Activated CD8-positive, alpha-beta memory T cell treated with anti-CD3 and anti-CD28 coated beads for 48 hours (primary cell): ENCODE measurements at regions not wholly inside any gene's neighbourhood (a gene's known extent, or its start where the extent isn't known, plus 50 kb on each side); places are given as distances from the start of the nearest gene placed in this dataset.

Source experiments
- DNase-seq, 3 experiments: peaks; one replicate each; pipeline ENCODE4 v3.0.0-alpha.2; 2020; ENCODE audit warnings: low read depth in 2 of 3, low spot score in 2 of 3

GRCh38 chr20:17100506-17100905, 126.3 kb upstream of the PCSK2 start:
- DNase-seq: no peak

GRCh38 chr20:17107127-17107526, 119.7 kb upstream of the PCSK2 start:
- no peak for DNase-seq

- DNase-seq: no peak
Observed at GRCh38 chr20:17108896-17109295, 117.9 kb upstream of the PCSK2 start.

DNA sequence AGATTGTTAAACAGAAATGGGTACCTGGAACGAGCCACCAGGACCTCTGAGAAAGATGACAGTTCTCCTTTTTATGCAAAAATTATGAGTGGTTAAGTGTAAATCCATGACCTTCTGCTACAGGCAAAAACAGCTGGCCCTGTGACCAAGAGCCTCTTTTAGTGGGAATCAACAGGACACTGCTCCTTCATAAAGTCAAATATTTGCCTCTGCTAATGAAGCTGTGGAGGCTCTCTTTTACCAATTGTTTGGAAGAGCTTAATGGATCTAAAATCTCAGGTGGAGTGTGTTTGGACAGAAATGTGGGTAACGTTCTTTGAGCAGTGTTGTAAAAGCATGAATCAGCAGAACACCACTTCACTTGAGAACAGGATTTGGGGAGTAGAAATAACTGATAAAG, 117.5 kb upstream of the PCSK2 start:
- DNase-seq: no peak

DNA sequence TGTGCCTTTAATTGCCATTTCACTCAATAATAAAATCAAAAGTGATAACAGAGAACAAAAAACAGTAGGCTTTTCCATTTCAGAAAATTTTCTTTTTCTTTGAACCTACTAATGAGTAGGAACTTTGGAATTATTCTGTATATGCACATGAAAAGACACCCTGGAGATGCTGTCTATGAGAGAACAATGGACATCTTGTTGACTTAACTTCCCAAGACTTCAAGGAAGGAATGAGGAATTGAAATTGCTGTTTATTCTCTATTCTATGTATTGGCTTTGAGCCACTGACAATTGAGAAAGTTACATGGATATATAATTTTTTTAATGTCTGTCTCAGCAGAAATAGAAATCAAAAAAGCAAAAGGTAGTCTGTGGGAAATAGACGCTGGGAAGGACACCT, 98.6 kb upstream of the PCSK2 start:
- no peak for DNase-seq

GRCh38 chr20:17129089-17129488, 97.8 kb upstream of the PCSK2 start:
- DNase-seq: no peak

GRCh38 chr20:17137692-17138091, 89.1 kb upstream of the PCSK2 start:
- no peak for DNase-seq

DNA sequence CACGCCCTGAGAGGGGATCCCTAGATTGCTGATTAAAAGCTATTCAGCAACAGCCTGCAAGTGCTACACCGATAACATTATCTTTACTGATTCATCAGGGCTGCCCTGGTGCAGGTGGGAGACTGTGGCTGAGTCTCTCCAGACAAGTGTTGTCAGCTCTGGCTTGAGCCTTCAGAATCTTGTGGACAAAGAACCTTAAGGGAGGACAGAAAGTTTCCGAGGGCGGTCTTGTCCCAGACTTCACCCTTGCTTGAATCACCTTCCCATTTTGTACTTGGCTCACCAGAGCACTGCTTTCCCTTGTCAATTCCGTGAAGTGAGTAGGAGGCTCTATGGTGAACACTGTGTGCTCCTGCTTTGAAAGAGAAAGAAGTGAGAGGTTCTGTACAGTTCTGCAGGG, 88.6 kb upstream of the PCSK2 start:
- no peak for DNase-seq

DNA sequence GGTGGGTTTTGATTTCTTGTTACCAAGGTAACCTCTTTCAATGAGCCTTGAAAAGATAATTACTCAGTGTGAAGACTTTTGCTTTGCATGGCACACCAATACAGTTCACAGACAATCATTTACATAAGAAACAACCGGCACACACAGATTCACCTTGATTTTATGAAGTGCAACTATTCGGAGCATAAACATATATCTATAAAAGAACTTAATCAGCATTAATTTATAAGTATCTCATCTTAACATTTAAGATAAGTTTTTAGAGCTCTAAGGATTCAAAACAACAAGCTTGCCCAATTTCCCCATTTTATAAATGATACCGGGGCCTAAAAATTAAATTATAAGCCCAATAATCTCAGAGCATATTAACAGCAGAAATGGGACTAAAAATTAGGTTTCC, 85.9 kb upstream of the PCSK2 start:
- DNase-seq: no peak

DNA sequence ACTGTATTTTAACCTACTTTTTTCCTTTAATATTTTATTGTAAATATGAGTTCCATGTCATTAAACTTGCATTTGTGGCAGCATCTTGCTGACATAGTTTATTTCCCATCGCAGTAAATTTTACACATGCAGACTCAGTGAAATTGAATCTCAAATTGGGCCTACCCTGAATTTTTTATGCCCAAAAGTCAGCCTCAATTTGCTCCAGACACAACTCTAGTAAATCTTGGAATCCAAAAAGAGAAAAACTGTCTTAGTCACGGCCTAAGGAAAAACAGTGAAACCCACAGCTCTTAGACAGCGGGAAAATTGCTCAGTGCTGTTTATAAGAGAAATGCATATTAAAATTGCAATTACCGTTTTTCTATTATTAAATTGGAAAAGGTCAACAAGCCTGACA, 85.3 kb upstream of the PCSK2 start:
- DNase-seq: no peak

DNA sequence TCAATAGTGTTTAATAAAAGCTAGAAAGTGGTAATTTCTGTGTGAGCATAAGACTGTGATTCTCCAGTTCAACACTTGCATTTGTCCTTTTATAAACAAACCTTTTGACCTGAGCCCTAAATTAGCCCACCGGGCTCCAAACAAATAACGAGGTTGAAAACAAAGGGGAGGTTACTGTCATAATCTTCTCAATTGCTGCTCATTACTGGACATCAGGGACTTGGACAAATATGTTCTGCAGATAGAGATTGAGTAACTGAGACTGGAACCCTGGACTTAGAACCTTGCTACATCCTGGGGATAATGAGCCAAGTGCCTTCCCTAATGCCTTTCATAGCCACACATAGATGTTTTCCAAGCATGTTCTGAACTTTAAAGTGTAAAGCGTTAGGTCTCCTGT, 84.2 kb upstream of the PCSK2 start:
- no peak for DNase-seq

- no peak for DNase-seq
Observed at GRCh38 chr20:17150858-17151257, 76.0 kb upstream of the PCSK2 start.

GRCh38 chr20:17155401-17155800, 71.4 kb upstream of the PCSK2 start:
- DNase-seq: no peak

DNA sequence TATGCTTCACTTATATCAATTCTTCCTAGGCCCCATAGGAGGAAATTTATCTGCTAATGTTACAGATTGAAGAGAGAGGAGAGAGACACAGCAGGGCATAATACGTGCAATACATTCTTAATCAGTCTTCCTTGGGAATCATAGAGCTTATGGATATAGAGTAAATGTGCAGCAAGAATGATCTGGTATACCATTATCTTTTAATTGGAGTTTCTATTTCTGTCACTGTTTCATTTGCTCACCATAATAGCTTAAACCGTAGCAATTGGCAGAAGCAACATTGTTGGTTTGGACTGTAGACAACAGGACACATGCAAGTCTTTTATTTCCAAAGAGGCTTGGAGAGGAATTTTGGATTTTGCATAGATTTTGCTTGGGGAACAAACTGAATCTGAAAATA, 68.1 kb upstream of the PCSK2 start:
- DNase-seq: no peak

GRCh38 chr20:17161673-17162481, 65.0 kb upstream of the PCSK2 start:
- no peak for DNase-seq

GRCh38 chr20:17168026-17168612, 58.7 kb upstream of the PCSK2 start:
- no peak for DNase-seq

DNA sequence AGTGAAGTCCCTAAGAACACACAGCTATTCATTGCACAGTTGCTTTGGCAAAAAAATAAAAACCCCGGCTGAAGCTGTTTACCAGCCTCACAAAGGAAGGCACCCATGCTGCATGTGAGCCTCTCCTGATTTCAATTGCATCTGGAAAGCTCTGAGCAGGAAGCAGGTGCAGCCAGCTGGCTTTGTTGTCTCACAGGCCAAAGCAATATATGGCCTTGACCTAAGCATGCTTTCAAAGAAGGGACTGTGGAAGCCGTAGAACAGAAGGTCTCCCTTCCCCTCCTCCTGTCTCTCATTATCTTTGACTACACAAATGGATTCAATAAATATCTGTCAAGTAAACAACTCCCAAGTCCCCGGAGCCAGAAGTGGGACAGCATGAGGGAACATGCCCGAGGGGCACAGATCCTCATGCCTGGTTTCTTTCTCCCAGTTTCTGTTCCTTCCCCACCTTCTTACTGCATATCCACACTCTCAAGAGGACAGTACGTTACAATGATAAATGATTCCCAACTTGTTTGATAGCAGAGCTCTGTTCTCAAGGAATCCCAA, 57.2 kb upstream of the PCSK2 start:
- no peak for DNase-seq

DNA sequence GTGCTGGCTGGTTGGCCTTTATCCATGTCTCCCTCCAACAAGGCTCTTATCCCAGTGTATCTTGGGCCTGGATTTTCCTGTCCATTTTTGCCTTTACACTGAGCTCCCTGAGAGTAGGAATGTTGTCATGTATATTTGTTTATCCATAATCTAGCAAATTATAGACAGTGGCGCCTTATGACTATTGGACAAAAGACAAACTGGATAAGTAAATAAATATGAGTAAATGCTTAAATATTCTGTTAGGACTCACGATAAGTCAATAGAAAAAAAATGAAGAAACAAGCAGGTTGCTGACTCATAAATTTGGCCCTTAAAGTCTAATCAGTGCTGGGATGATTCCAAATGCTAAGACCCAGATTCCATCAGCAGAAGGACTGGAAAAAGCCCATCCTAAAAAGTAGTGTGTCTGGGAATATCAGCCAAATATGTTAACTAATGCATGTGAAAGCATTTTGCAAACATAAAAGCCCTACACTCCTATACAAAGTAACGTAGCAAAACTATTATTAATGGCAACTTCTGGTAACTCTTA, 55.0 kb upstream of the PCSK2 start:
- no peak for DNase-seq

DNA sequence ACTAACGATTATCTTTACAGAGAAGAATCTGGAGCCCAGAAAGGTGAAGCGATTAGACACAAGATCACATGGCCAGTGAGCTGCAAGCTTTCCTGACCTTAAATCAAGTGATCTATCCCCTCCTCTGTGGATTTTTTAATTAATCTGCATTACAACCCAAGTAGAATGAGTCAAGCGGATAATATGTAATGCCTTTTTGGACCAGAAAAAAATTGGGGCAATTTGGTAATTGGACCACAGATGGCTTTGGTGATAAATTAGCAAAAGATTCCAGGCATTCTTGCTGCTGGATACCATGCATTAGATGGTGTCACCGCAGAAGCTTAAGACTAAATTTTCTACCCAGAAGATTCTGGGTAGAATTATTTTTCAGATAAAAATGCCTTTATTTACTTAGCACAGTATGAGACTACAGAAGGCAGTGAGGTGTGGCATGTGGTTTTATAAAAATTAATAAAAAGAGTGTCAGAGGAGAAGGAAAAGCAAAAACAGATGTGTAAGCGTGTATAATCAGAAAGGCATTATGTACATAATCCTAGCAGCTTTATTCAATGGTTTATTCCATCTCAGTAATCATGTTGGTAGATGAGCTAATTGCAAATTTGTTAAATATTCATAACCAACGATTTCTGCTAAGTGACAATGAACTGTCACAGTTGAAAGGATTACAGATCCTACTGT, 53.9 kb upstream of the PCSK2 start:
- no peak for DNase-seq
